Ishikawa (cell line): ENCODE measurements at regions not wholly inside any gene's neighbourhood (a gene's known extent, or its start where the extent isn't known, plus 50 kb on each side); places are given as distances from the start of the nearest gene placed in this dataset.

Experiments
- CEBPB ChIP-seq: IDR thresholded peaks from 2 replicates; pipeline ENCODE4 v1.6.1; 2012
- CREB1 ChIP-seq: IDR thresholded peaks from 2 replicates; pipeline ENCODE4 v1.6.1; 2012; ENCODE audit warnings: low read depth
- EGR1 ChIP-seq: IDR thresholded peaks from 2 replicates; pipeline ENCODE4 v1.6.1; 2012
- EP300 ChIP-seq: IDR thresholded peaks from 2 replicates; pipeline ENCODE4 v1.6.1; 2012; ENCODE audit warnings: borderline replicate concordance
- FOXM1 ChIP-seq: IDR thresholded peaks from 2 replicates; pipeline ENCODE4 v1.6.1; 2012; ENCODE audit warnings: low read depth, borderline replicate concordance
- NFIC ChIP-seq: IDR thresholded peaks from 2 replicates; pipeline ENCODE4 v1.6.1; 2012
- RAD21 ChIP-seq: IDR thresholded peaks from 2 replicates; pipeline ENCODE4 v1.6.1; 2012; ENCODE audit warnings: low read depth
- TAF1 ChIP-seq: IDR thresholded peaks from 2 replicates; pipeline ENCODE4 v1.6.1; 2012; ENCODE audit warnings: low read depth, mild to moderate bottlenecking
- TCF12 ChIP-seq: IDR thresholded peaks from 2 replicates; pipeline ENCODE4 v1.6.1; 2012; ENCODE audit warnings: low read depth
- YY1 ChIP-seq: IDR thresholded peaks from 2 replicates; pipeline ENCODE4 v1.6.1; 2012; ENCODE audit warnings: low read depth
- ZBTB7A ChIP-seq: IDR thresholded peaks from 2 replicates; pipeline ENCODE4 v1.6.1; 2012; ENCODE audit warnings: low read depth
- TF ChIP-seq, protein P1 (sequence below): IDR thresholded peaks from 2 replicates; pipeline ENCODE4 v1.6.1; 2012
- TF ChIP-seq, protein P2 (sequence below): IDR thresholded peaks from 2 replicates; pipeline ENCODE4 v1.6.1; 2012; ENCODE audit warnings: low read depth, mild to moderate bottlenecking

DNA sequence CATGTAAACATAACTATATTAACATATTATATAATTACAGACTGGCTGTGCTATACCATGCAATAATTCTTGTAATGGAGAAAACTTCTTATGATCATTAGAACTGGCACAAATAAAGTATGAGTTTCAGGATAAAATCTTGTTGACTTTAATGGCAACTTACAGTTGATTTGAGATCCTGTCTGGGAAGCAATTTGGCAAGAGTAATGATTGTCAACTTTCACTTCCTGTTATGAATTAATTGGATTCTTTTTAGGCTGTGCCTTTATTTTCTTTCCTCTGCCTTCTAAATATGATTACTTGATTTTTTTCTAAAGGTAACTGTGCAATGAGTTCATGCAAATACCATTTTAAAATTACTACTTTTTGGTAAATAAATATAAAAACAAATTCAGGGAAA is 158.1 kb upstream of the B3GAT2 start:
- TF ChIP-seq EP300 (no peak), YY1 (no peak), EGR1 (no peak), TAF1 (no peak), RAD21 (no peak), ZBTB7A (no peak), CREB1 (no peak), CEBPB (no peak), TCF12 (no peak), NFIC (no peak), FOXM1 (no peak)
- TF ChIP-seq, protein P1, sequence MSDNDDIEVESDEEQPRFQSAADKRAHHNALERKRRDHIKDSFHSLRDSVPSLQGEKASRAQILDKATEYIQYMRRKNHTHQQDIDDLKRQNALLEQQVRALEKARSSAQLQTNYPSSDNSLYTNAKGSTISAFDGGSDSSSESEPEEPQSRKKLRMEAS, result no peak
- TF ChIP-seq, protein P2, sequence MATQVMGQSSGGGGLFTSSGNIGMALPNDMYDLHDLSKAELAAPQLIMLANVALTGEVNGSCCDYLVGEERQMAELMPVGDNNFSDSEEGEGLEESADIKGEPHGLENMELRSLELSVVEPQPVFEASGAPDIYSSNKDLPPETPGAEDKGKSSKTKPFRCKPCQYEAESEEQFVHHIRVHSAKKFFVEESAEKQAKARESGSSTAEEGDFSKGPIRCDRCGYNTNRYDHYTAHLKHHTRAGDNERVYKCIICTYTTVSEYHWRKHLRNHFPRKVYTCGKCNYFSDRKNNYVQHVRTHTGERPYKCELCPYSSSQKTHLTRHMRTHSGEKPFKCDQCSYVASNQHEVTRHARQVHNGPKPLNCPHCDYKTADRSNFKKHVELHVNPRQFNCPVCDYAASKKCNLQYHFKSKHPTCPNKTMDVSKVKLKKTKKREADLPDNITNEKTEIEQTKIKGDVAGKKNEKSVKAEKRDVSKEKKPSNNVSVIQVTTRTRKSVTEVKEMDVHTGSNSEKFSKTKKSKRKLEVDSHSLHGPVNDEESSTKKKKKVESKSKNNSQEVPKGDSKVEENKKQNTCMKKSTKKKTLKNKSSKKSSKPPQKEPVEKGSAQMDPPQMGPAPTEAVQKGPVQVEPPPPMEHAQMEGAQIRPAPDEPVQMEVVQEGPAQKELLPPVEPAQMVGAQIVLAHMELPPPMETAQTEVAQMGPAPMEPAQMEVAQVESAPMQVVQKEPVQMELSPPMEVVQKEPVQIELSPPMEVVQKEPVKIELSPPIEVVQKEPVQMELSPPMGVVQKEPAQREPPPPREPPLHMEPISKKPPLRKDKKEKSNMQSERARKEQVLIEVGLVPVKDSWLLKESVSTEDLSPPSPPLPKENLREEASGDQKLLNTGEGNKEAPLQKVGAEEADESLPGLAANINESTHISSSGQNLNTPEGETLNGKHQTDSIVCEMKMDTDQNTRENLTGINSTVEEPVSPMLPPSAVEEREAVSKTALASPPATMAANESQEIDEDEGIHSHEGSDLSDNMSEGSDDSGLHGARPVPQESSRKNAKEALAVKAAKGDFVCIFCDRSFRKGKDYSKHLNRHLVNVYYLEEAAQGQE, result no peak
